C4-2B (cell line): ENCODE measurements at regions not wholly inside any gene's neighbourhood (a gene's known extent, or its start where the extent isn't known, plus 50 kb on each side); places are given as distances from the start of the nearest gene placed in this dataset.

Source experiments
- H3K27ac ChIP-seq: fragments of 450-650 bp; 2 replicates; pipeline ENCODE4 v1.5.1; 2017
- ZFX ChIP-seq: fragments of 450-650 bp; IDR thresholded peaks from 2 replicates; pipeline ENCODE4 v1.6.1; 2017
- TF ChIP-seq, protein P1 (sequence below): fragments of 450-650 bp; conservative IDR thresholded peaks from 2 replicates; pipeline ENCODE4 v1.5.1; 2017; ENCODE audit warnings: mild to moderate bottlenecking

DNA sequence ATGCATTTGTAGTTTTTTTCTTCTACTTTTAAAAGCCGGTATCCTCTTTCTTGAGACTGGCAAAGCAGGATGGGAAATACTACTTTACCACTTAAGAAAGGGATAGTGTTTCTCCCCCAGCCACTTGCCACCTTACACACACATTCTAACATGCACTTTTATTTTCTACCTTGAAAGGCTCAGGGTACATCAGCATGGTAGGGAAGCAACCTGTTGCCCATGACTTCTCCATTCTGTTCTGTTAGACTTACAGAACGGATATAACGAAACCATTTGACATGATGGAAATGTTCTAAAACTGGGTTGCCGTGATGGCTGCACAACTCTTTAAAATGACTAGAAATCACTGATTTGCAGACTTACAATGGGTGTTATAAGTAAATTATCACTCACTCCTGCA, 405.5 kb downstream of the SHQ1 start:
- H3K27ac ChIP-seq = no peak overlapping the region
- TF ChIP-seq ZFX = no peak
- TF ChIP-seq, protein P1, sequence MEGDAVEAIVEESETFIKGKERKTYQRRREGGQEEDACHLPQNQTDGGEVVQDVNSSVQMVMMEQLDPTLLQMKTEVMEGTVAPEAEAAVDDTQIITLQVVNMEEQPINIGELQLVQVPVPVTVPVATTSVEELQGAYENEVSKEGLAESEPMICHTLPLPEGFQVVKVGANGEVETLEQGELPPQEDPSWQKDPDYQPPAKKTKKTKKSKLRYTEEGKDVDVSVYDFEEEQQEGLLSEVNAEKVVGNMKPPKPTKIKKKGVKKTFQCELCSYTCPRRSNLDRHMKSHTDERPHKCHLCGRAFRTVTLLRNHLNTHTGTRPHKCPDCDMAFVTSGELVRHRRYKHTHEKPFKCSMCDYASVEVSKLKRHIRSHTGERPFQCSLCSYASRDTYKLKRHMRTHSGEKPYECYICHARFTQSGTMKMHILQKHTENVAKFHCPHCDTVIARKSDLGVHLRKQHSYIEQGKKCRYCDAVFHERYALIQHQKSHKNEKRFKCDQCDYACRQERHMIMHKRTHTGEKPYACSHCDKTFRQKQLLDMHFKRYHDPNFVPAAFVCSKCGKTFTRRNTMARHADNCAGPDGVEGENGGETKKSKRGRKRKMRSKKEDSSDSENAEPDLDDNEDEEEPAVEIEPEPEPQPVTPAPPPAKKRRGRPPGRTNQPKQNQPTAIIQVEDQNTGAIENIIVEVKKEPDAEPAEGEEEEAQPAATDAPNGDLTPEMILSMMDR = no peak

DNA sequence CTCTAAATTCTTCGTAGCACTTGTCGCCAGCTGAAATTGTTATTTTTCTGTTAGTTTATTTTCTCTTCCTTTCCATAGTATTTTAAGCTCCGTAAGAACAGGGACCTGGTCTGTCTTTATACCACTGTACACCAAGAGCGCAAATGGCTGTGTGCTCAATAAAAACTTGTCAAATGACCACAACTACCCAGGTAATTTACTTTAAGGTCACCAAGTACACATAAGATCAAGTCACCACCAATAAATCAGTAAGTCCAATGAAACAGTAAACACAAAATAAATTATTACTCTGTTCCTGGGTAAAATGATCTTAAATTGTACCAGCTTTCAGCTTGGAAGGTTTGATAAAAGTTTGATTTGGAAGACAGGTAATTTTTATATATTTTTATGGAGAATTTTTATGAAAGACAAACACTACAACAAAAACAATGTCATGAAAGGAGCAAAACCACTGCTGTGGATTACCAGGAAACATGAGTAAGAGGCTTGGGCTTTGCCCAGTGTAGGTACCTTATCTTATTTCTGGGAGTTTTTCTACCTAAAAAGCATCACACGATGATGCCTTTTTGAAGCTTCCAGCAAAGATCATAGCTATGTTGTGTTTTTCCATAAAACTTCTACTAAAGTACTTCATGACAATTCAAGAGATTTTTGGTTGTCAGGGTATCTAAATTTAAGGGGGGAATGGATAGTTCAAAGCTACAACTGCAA, 406.8 kb downstream of the SHQ1 start:
- H3K27ac ChIP-seq = no peak overlapping the region

DNA sequence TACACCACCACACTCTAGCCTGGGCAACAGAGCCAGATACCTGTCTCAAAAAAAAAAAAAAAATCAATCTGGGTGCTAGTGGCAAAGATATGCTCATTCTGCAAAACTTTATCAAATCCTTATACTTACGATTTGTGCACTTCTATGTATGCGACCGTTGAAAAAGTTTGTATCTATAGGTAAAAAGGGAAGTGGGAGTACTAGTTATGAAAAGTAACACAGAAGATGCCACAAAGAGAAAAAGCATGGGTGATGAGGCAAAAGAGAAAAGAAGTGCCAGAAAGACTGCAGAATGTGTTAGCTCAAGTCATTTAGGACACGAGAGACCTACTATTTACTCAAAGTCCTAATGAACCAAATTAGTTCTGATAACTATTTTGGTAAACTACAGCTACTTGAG, 407.8 kb downstream of the SHQ1 start:
- H3K27ac ChIP-seq = no peak overlapping the region
- no peak for TF ChIP-seq ZFX
- TF ChIP-seq, protein P1 = no peak

More for the DNA sequence above, 406.8 kb downstream of the SHQ1 start:
- TF ChIP-seq ZFX = no peak

DNA sequence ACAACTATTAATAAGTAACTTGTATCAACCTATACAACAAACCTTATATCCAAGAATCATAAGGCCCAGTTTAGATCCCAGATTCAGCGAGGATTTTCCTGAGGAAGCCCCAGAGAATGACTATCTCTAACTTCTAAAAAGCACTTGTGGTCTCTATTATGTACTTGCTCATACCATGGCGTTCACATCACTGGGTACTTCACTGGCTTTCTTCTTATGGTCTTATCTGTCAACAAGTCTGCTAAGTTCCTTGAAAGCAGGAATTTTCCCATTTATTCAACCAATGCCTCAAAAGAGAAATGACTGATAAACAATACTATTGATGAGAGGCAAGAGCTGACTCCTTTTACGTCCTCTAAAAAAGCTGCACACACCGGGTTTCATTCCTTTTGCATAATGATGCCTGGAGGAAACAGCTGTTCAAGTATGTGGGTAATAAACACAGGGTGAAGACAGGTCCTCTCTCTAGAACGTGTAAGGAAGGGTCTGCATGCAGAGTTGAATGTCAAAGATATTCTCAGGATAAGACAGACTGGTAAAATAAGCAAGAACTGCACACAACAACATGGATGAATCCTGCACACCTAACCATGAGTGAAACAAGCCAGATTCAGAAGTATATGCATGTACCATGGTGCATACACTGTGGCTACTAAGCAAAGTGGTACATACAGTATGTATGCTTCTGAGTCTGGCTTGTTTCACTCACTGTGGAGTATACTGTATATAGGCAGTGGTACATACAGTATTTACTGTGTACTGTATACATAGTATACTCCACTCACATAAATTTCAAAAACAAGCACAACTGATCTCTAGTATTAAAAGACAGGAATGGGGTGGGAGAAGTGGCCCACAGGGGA, 408.7 kb downstream of the SHQ1 start:
- no peak for TF ChIP-seq ZFX
- TF ChIP-seq, protein P1 = no peak
- no peak overlapping the region for H3K27ac ChIP-seq

DNA sequence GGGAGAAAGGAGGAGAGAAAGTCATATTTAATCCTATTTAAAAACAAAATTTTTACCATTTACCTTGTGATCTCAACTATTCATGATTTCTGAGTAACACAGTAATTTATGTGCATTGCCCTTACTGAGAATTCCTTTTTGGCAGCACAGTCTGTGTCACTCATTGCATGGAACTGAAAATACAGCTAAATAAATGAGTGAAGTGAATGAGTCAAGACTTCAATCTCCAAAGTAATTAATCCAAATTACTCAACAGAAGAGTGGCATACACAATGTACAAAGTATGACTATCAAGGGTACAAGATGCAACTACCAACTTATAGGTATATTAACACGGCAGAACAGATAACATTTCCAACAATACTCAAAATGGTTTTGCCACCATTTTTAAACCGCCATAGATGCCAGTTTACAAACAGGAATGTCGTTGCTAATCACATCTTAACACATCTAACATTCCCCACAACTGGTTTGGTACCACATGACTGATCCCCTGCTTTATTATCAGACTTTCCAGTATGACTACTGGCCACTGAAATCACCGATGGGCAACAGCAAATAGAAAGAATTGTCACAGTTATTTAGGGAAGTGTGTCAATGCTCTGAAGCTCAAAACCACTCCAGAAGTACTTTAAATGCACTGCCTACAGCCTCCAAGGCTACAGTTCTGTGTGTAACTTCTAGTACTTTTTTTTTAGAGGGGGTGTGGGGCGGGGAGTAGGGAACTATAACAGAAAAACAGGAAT, 410.4 kb downstream of the SHQ1 start:
- H3K27ac ChIP-seq = no peak overlapping the region
- TF ChIP-seq, protein P1 = no peak
- TF ChIP-seq ZFX = no peak

DNA sequence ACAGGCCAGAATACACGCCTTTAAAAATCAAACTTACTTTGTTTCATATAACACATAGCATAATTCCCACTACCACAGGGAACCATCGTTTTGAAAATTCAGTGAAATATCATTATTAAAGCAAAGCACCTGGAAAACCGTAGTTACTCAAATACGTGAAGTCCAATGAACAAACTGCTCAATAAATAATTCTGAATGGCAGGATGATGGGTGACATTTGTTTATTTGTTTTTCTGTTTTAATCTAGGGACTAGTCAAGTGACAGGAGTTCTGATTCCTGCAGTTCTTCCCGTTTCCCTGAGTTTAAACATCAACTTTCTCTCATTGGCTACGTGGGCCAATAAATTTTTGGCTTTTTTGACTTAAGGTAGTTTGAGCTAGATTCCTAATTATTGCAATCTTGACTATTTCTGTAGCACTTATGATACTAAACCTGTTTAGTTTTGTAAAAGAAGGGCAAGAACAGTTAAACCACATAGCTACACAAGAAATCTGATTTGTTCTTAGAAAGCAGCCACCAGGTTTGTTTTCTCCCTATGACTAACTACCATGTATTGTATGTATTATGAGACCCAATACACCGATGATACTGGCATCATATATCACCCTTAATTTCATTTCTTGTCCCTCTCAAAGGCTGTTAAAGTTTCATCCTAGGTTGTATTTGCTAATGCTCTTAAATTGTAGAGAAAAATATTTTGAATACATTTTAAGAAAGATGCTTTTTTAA, 411.2 kb downstream of the SHQ1 start:
- TF ChIP-seq, protein P1 = no peak
- no peak for TF ChIP-seq ZFX
- no peak overlapping the region for H3K27ac ChIP-seq

DNA sequence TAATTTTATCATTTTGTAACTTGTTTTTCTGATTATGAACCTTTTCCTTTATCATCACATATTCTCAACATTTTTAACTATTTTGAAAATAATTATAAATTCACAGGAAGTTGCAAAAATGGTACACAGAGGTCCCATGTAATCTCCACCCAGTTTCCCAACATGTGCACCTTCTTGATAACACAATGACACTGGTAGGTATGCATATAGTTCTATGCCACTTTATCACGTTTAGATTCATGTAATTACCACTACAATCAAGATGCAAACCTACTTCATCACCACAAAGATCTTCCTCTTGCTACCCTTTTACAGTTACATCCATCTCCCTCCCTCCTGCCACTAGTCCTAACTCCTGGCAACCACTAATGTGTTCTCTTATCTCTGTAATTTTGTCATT, 413.9 kb downstream of the SHQ1 start:
- no peak overlapping the region for H3K27ac ChIP-seq
- TF ChIP-seq, protein P1 = no peak
- TF ChIP-seq ZFX = no peak
